ENCODE measurements at regions not wholly inside any gene's neighbourhood (a gene's known extent, or its start where the extent isn't known, plus 50 kb on each side); places are given as distances from the start of the nearest gene placed in this dataset.

GRCh38 chr1:99587008-99587407 lies 58.9 kb upstream of the PALMD start:
- no peak for TF ChIP-seq CTCF (conservative IDR thresholded peaks at IDR 0.05)
- H3K27ac ChIP-seq, result no peak overlapping the region

GRCh38 chr1:99589186-99589636 lies 56.7 kb upstream of the PALMD start:
- TF ChIP-seq CTCF (conservative IDR thresholded peaks at IDR 0.05), result no peak

GRCh38 chr1:99590578-99591209 lies 55.2 kb upstream of the PALMD start:
- TF ChIP-seq CTCF (conservative IDR thresholded peaks at IDR 0.05), result no peak
- H3K27ac ChIP-seq, result no peak overlapping the region

More at GRCh38 chr1:99589186-99589636, 56.7 kb upstream of the PALMD start:
- no peak overlapping the region for H3K27ac ChIP-seq

- no peak overlapping the region for H3K27ac ChIP-seq
- TF ChIP-seq CTCF (conservative IDR thresholded peaks at IDR 0.05), result no peak
These were observed 54.0 kb upstream of the PALMD start for GRCh38 chr1:99591886-99592285.

- no peak for TF ChIP-seq CTCF (conservative IDR thresholded peaks at IDR 0.05)
- H3K27ac ChIP-seq, result no peak overlapping the region
These were observed 51.7 kb upstream of the PALMD start for GRCh38 chr1:99594205-99594604.

GRCh38 chr1:99595041-99595440 lies 50.9 kb upstream of the PALMD start:
- no peak for TF ChIP-seq CTCF (conservative IDR thresholded peaks at IDR 0.05)
- H3K27ac ChIP-seq, result no peak overlapping the region

- H3K27ac ChIP-seq, result no peak overlapping the region
- TF ChIP-seq CTCF (conservative IDR thresholded peaks at IDR 0.05), result no peak
These were observed 50.5 kb upstream of the PALMD start for GRCh38 chr1:99595441-99595840.
